HepG2 (cell line): ENCODE measurements at regions not wholly inside any gene's neighbourhood (a gene's known extent, or its start where the extent isn't known, plus 50 kb on each side); places are given as distances from the start of the nearest gene placed in this dataset.

Source experiments
- ATF7 ChIP-seq, 2 experiments: fragments of 450-650 bp in 1 of 2; sonication (generic) in 1 of 2; formaldehyde crosslinking in 1 of 2; IDR thresholded peaks; 2 replicates each; pipeline versions ENCODE4 v1.4.0 to v1.6.1; 2016 to 2020; ENCODE audit warnings: antibody characterized with exemption in 1 of 2, mild to moderate bottlenecking in 1 of 2, missing genetic modification reagents in 1 of 2
- FOXK1 ChIP-seq: sonication (generic); formaldehyde crosslinking; IDR thresholded peaks from 2 replicates; pipeline ENCODE4 v1.4.0; 2020; ENCODE audit warnings: low read depth, missing genetic modification reagents, borderline replicate concordance
- KMT2A ChIP-seq: sonication (generic); formaldehyde crosslinking; IDR thresholded peaks from 2 replicates; pipeline ENCODE4 v1.4.0; 2020; ENCODE audit warnings: missing genetic modification reagents
- ZNF792 ChIP-seq: IDR thresholded peaks from 2 replicates; pipeline ENCODE4 v1.6.1; 2016
- TF ChIP-seq, protein P1 (sequence below): sonication (generic); formaldehyde crosslinking; IDR thresholded peaks from 2 replicates; pipeline ENCODE4 v1.9.0; 2021; ENCODE audit warnings: mild to moderate bottlenecking, missing genetic modification reagents
- TF ChIP-seq, protein P2 (sequence below): sonication (generic); formaldehyde crosslinking; IDR thresholded peaks from 2 replicates; pipeline ENCODE4 v1.4.0; 2020; ENCODE audit warnings: missing genetic modification reagents, borderline replicate concordance

DNA sequence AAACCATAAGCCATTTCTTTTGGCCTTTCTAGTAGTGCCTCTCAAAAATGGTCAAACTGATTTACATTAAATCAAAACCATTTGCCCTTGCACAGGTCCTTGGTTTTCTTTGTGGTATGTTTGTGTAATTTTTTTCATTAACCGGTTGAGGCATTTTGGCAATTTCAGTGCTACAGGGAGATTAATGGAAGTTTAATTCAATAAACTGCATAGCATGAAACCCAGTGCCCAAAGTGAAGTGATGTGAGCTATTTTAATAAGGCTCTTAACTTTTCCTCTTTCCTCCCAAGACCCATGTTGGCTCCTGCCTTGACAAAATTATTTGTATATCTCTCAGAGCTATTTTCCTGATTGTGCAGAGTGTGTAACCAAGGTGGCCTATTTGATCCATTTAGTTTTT, 326.2 kb upstream of the SEMA6A start (continued):
- TF ChIP-seq, protein P1, sequence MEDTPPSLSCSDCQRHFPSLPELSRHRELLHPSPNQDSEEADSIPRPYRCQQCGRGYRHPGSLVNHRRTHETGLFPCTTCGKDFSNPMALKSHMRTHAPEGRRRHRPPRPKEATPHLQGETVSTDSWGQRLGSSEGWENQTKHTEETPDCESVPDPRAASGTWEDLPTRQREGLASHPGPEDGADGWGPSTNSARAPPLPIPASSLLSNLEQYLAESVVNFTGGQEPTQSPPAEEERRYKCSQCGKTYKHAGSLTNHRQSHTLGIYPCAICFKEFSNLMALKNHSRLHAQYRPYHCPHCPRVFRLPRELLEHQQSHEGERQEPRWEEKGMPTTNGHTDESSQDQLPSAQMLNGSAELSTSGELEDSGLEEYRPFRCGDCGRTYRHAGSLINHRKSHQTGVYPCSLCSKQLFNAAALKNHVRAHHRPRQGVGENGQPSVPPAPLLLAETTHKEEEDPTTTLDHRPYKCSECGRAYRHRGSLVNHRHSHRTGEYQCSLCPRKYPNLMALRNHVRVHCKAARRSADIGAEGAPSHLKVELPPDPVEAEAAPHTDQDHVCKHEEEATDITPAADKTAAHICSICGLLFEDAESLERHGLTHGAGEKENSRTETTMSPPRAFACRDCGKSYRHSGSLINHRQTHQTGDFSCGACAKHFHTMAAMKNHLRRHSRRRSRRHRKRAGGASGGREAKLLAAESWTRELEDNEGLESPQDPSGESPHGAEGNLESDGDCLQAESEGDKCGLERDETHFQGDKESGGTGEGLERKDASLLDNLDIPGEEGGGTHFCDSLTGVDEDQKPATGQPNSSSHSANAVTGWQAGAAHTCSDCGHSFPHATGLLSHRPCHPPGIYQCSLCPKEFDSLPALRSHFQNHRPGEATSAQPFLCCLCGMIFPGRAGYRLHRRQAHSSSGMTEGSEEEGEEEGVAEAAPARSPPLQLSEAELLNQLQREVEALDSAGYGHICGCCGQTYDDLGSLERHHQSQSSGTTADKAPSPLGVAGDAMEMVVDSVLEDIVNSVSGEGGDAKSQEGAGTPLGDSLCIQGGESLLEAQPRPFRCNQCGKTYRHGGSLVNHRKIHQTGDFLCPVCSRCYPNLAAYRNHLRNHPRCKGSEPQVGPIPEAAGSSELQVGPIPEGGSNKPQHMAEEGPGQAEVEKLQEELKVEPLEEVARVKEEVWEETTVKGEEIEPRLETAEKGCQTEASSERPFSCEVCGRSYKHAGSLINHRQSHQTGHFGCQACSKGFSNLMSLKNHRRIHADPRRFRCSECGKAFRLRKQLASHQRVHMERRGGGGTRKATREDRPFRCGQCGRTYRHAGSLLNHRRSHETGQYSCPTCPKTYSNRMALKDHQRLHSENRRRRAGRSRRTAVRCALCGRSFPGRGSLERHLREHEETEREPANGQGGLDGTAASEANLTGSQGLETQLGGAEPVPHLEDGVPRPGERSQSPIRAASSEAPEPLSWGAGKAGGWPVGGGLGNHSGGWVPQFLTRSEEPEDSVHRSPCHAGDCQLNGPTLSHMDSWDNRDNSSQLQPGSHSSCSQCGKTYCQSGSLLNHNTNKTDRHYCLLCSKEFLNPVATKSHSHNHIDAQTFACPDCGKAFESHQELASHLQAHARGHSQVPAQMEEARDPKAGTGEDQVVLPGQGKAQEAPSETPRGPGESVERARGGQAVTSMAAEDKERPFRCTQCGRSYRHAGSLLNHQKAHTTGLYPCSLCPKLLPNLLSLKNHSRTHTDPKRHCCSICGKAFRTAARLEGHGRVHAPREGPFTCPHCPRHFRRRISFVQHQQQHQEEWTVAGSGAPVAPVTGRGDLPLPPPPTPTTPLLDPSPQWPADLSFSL (CRISPR knock-in tag) = no peak
- TF ChIP-seq ATF7 (IDR thresholded peaks at IDR 0.05) (no peak), ATF7 (CRISPR knock-in tag; IDR thresholded peaks at IDR 0.05) (no peak), ZNF792 (CRISPR knock-in tag) (no peak), FOXK1 (CRISPR knock-in tag) (no peak), KMT2A (CRISPR knock-in tag) (no peak)
- TF ChIP-seq, protein P2, sequence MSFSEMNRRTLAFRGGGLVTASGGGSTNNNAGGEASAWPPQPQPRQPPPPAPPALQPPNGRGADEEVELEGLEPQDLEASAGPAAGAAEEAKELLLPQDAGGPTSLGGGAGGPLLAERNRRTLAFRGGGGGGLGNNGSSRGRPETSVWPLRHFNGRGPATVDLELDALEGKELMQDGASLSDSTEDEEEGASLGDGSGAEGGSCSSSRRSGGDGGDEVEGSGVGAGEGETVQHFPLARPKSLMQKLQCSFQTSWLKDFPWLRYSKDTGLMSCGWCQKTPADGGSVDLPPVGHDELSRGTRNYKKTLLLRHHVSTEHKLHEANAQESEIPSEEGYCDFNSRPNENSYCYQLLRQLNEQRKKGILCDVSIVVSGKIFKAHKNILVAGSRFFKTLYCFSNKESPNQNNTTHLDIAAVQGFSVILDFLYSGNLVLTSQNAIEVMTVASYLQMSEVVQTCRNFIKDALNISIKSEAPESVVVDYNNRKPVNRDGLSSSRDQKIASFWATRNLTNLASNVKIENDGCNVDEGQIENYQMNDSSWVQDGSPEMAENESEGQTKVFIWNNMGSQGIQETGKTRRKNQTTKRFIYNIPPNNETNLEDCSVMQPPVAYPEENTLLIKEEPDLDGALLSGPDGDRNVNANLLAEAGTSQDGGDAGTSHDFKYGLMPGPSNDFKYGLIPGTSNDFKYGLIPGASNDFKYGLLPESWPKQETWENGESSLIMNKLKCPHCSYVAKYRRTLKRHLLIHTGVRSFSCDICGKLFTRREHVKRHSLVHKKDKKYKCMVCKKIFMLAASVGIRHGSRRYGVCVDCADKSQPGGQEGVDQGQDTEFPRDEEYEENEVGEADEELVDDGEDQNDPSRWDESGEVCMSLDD (CRISPR knock-in tag) = no peak
